D721Med (cell line): ENCODE measurements at regions not wholly inside any gene's neighbourhood (a gene's known extent, or its start where the extent isn't known, plus 50 kb on each side); places are given as distances from the start of the nearest gene placed in this dataset.

ENCODE experiments used
- DNase-seq: peaks from one replicate; pipeline ENCODE4 v3.0.0; 2011; ENCODE audit warnings: low spot score; ENCODE audit not compliant: insufficient read length
- FAIRE-seq: peaks from 2 replicates; lab custom pipeline; 2011; peaks lifted over from hg19 to GRCh38; lab: Jason Lieb, UNC
- TF ChIP-seq, protein P1 (sequence below): IDR thresholded peaks from 2 replicates; pipeline ENCODE4 v1.5.1; 2012; ENCODE audit warnings: mild to moderate bottlenecking, control low read depth; ENCODE audit not compliant: insufficient read depth; ENCODE audit errors: missing control alignments

GRCh38 chr18:77566604-77567003, 317.0 kb downstream of the GALR1 start:
- FAIRE-seq (no peak), DNase-seq (no peak)
- TF ChIP-seq, protein P1, sequence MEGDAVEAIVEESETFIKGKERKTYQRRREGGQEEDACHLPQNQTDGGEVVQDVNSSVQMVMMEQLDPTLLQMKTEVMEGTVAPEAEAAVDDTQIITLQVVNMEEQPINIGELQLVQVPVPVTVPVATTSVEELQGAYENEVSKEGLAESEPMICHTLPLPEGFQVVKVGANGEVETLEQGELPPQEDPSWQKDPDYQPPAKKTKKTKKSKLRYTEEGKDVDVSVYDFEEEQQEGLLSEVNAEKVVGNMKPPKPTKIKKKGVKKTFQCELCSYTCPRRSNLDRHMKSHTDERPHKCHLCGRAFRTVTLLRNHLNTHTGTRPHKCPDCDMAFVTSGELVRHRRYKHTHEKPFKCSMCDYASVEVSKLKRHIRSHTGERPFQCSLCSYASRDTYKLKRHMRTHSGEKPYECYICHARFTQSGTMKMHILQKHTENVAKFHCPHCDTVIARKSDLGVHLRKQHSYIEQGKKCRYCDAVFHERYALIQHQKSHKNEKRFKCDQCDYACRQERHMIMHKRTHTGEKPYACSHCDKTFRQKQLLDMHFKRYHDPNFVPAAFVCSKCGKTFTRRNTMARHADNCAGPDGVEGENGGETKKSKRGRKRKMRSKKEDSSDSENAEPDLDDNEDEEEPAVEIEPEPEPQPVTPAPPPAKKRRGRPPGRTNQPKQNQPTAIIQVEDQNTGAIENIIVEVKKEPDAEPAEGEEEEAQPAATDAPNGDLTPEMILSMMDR: no peak

- FAIRE-seq: no peak
- TF ChIP-seq, protein P1: no peak
- no peak for DNase-seq
These were observed 317.6 kb downstream of the GALR1 start for GRCh38 chr18:77567205-77567604.

- FAIRE-seq (no peak), DNase-seq (no peak)
- TF ChIP-seq, protein P1: no peak
These were observed 322.1 kb downstream of the GALR1 start for GRCh38 chr18:77571743-77572142.

DNA sequence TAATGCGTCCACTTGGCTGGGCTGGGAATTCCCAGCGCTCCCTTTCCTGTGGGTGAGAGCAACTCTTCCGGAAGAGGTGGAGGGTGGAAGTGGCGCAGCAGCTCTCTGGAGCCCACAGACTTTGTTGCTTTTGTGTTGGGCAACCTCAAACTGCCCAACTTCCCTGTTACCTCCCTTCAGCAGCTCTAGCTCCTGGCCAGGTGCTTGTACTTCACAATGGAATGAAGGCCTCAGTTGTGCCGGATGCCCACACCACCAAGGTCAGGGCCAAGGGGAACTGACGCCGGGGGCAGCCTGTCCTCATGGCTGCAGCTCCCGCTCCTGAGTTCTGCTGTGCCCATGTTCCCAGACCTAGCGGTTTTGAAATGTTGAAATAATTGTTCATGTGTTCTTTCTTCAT, 322.9 kb downstream of the GALR1 start:
- TF ChIP-seq, protein P1: no peak
- DNase-seq: no peak
- FAIRE-seq: no peak

DNA sequence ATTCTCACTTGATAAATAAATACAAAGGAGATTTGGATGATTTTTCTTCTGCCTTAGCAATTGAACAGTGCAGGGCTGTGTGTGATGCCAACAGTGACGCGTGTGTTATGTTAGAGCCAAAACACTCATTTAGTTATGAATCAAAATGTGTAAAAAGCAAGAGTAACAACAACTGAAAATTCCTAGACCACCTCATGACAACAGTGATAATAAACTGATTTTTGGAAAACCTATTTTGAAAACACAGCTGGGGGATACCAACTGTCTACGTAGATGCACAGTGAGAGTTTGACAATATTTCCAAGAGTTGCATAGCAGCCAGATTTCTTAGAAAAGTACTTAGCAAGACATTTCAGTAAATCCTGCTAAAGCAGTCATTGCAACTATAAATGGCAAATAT, 323.9 kb downstream of the GALR1 start:
- TF ChIP-seq, protein P1: no peak
- FAIRE-seq: no peak

GRCh38 chr18:77590943-77591515, 341.4 kb downstream of the GALR1 start:
- no peak for DNase-seq
- TF ChIP-seq, protein P1: no peak
- FAIRE-seq: no peak

More for the DNA sequence above, 323.9 kb downstream of the GALR1 start:
- DNase-seq: no peak

- FAIRE-seq (no peak), DNase-seq (no peak)
- TF ChIP-seq, protein P1: no peak
These were observed 348.1 kb downstream of the GALR1 start for GRCh38 chr18:77597726-77598125.
